ENCODE measurements at regions not wholly inside any gene's neighbourhood (a gene's known extent, or its start where the extent isn't known, plus 50 kb on each side); places are given as distances from the start of the nearest gene placed in this dataset.

DNA sequence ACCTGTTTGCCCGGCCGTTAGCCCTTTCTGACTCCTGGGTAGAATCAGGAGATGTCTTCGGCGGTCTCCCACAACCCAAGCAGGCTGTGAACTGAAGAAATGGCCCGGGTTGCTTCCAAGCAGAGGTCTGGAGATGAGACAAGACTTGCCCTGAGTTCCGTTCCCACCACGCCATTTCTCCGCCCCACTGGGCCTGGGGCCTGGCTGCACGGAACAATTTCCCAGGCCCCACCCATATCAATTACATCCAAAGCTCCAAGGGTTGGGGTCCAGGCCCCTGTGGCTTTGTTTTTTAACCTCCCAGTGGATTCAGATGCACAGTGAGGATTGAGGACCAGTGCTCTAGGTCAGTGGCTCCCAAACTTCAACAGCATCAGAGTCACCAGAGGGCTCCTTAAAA lies 214.5 kb upstream of the ARID1B start:
- TF ChIP-seq POLR2AphosphoS5 (IDR thresholded peaks at IDR 0.05; ENCODE audit: low read depth) (no peak), GABPA (IDR thresholded peaks at IDR 0.05; ENCODE audit: low read depth) (no peak), SPI1 (IDR thresholded peaks at IDR 0.05; ENCODE audit: borderline replicate concordance, low read depth) (no peak)
- TF ChIP-seq, protein P1, sequence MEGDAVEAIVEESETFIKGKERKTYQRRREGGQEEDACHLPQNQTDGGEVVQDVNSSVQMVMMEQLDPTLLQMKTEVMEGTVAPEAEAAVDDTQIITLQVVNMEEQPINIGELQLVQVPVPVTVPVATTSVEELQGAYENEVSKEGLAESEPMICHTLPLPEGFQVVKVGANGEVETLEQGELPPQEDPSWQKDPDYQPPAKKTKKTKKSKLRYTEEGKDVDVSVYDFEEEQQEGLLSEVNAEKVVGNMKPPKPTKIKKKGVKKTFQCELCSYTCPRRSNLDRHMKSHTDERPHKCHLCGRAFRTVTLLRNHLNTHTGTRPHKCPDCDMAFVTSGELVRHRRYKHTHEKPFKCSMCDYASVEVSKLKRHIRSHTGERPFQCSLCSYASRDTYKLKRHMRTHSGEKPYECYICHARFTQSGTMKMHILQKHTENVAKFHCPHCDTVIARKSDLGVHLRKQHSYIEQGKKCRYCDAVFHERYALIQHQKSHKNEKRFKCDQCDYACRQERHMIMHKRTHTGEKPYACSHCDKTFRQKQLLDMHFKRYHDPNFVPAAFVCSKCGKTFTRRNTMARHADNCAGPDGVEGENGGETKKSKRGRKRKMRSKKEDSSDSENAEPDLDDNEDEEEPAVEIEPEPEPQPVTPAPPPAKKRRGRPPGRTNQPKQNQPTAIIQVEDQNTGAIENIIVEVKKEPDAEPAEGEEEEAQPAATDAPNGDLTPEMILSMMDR (IDR thresholded peaks at IDR 0.05; ENCODE audit: insufficient read depth, low read length): no peak
- TF ChIP-seq, protein P2, sequence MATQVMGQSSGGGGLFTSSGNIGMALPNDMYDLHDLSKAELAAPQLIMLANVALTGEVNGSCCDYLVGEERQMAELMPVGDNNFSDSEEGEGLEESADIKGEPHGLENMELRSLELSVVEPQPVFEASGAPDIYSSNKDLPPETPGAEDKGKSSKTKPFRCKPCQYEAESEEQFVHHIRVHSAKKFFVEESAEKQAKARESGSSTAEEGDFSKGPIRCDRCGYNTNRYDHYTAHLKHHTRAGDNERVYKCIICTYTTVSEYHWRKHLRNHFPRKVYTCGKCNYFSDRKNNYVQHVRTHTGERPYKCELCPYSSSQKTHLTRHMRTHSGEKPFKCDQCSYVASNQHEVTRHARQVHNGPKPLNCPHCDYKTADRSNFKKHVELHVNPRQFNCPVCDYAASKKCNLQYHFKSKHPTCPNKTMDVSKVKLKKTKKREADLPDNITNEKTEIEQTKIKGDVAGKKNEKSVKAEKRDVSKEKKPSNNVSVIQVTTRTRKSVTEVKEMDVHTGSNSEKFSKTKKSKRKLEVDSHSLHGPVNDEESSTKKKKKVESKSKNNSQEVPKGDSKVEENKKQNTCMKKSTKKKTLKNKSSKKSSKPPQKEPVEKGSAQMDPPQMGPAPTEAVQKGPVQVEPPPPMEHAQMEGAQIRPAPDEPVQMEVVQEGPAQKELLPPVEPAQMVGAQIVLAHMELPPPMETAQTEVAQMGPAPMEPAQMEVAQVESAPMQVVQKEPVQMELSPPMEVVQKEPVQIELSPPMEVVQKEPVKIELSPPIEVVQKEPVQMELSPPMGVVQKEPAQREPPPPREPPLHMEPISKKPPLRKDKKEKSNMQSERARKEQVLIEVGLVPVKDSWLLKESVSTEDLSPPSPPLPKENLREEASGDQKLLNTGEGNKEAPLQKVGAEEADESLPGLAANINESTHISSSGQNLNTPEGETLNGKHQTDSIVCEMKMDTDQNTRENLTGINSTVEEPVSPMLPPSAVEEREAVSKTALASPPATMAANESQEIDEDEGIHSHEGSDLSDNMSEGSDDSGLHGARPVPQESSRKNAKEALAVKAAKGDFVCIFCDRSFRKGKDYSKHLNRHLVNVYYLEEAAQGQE (IDR thresholded peaks at IDR 0.05; ENCODE audit: insufficient replicate concordance, low read depth): no peak
